Endothelial cell of umbilical vein (primary cell): ENCODE measurements at regions not wholly inside any gene's neighbourhood (a gene's known extent, or its start where the extent isn't known, plus 50 kb on each side); places are given as distances from the start of the nearest gene placed in this dataset.

ENCODE experiments used
- BruUV-seq: library from RNA; stranded (reverse); fragments of 400-500 nt; replicated peaks from 2 replicates; lab custom pipeline; 2021; lab: Mats Ljungman, UMichigan
- CTCF ChIA-PET: fragments of 300-600, 350-600 bp; sonication (Branson Sonifier 250); formaldehyde crosslinking; loops from one replicate; lab custom pipeline; 2021; ENCODE audit warnings: antibody characterized with exemption, inconsistent platforms; lab: Charles Lee
- POLR2A ChIA-PET: fragments of 300-600, 350-600 bp; sonication (Branson Sonifier 250); formaldehyde crosslinking; loops from one replicate; lab custom pipeline; 2021; ENCODE audit warnings: antibody characterized with exemption, inconsistent platforms; lab: Charles Lee
- DNase-seq: peaks from one replicate; pipeline ENCODE4 v3.0.0-alpha.2; 2011; ENCODE audit warnings: low read depth, low spot score
- FAIRE-seq: peaks from 2 replicates; lab custom pipeline; 2011; peaks lifted over from hg19 to GRCh38; lab: Jason Lieb, UNC
- H2AFZ ChIP-seq: 2 replicates; pipeline ENCODE4 v1.6.0; 2012; ENCODE audit warnings: low read depth, low read length, control low read depth, inconsistent platforms
- H3K27ac ChIP-seq: 2 replicates; pipeline ENCODE4 v1.5.1; 2011; ENCODE audit warnings: low read depth, mild to moderate bottlenecking, control low read depth, low read length, moderate library complexity; ENCODE audit not compliant: insufficient read depth
- H3K27me3 ChIP-seq, 2 experiments: 2 replicates each; pipeline versions ENCODE4 v1.6.0 to v1.6.1; 2011; ENCODE audit warnings: low read length in 2 of 2, mixed read lengths in 1 of 2; ENCODE audit not compliant: control insufficient read depth in 2 of 2, insufficient read depth in 2 of 2
- H3K36me3 ChIP-seq, 2 experiments: 2 replicates in 1 of 2; 3 replicates in 1 of 2; pipeline ENCODE4 v1.5.1; 2011; ENCODE audit warnings: low read length in 2 of 2, mild to moderate bottlenecking in 1 of 2, moderate library complexity in 1 of 2; ENCODE audit not compliant: control insufficient read depth in 2 of 2, insufficient read depth in 2 of 2; ENCODE audit errors: extremely low read depth in 1 of 2
- H3K4me1 ChIP-seq: 3 replicates; pipeline ENCODE4 v1.5.1; 2011; ENCODE audit warnings: mild to moderate bottlenecking, low read length; ENCODE audit not compliant: control insufficient read depth, insufficient read depth; ENCODE audit errors: extremely low read depth
- H3K4me2 ChIP-seq: 2 replicates; pipeline ENCODE4 v1.6.1; 2011; ENCODE audit warnings: low read length, control low read depth, mixed read lengths; ENCODE audit not compliant: insufficient read depth
- H3K4me3 ChIP-seq, 3 experiments: fragments of 200-600 bp in 1 of 3; sonication (generic), shearing (Covaris generic) in 1 of 3; replicated peaks in 1 of 3; 2 replicates each; pipeline ENCODE4 v1.5.1; 2011 to 2016; ENCODE audit warnings: control low read depth in 3 of 3, low read length in 3 of 3, mild to moderate bottlenecking in 2 of 3, inconsistent platforms in 1 of 3, low read depth in 1 of 3, moderate library complexity in 1 of 3; ENCODE audit not compliant: insufficient read depth in 1 of 3
- H3K79me2 ChIP-seq: 2 replicates; pipeline ENCODE4 v1.6.0; 2012; ENCODE audit warnings: low read length, inconsistent platforms; ENCODE audit not compliant: control insufficient read depth, insufficient read depth
- H3K9ac ChIP-seq: replicated peaks from 2 replicates; pipeline ENCODE3; 2011; ENCODE audit warnings: low read length, control low read depth; ENCODE audit not compliant: insufficient read depth; ENCODE audit errors: extremely low read depth
- H3K9me1 ChIP-seq: replicated peaks from 3 replicates; pipeline ENCODE4 v1.6.0; 2011; ENCODE audit warnings: mild to moderate bottlenecking, low read length; ENCODE audit not compliant: control insufficient read depth, insufficient read depth; ENCODE audit errors: extremely low read depth
- H3K9me3 ChIP-seq: replicated peaks from 2 replicates; pipeline ENCODE4 v1.5.1; 2012; ENCODE audit warnings: low read length, inconsistent platforms; ENCODE audit not compliant: control insufficient read depth, insufficient read depth
- H4K20me1 ChIP-seq: replicated peaks from 2 replicates; pipeline ENCODE3; 2011; ENCODE audit warnings: mild to moderate bottlenecking, low read length; ENCODE audit not compliant: control insufficient read depth, insufficient read depth; ENCODE audit errors: extremely low read depth
- CTCF ChIP-seq, 2 donors: IDR thresholded peaks; 1 replicate in 1 of 2; 2 replicates in 1 of 2; pipeline ENCODE4 v1.5.1; 2011; ENCODE audit warnings: low read length in 2 of 2, mild to moderate bottlenecking in 2 of 2, moderate library complexity in 2 of 2, control low read depth in 1 of 2, inconsistent platforms in 1 of 2, low read depth in 1 of 2; ENCODE audit not compliant: insufficient read depth in 1 of 2; ENCODE audit errors: extremely low read depth in 1 of 2
- EZH2 ChIP-seq: IDR thresholded peaks from 2 replicates; pipeline ENCODE4 v1.6.1; 2012; ENCODE audit warnings: borderline replicate concordance, low read depth, mild to moderate bottlenecking, moderate library complexity, low read length, inconsistent platforms; ENCODE audit not compliant: severe bottlenecking
- FOS ChIP-seq: IDR thresholded peaks from 2 replicates; pipeline ENCODE4 v1.6.1; 2011; ENCODE audit warnings: mild to moderate bottlenecking, low read length, moderate library complexity, borderline replicate concordance; ENCODE audit not compliant: insufficient read depth
- GATA2 ChIP-seq: IDR thresholded peaks from 2 replicates; pipeline ENCODE4 v1.7.0; 2011; ENCODE audit warnings: low read depth, mild to moderate bottlenecking, moderate library complexity, mixed read lengths, low read length; ENCODE audit not compliant: insufficient read length, insufficient read depth
- MYC ChIP-seq: IDR thresholded peaks from one replicate; pipeline ENCODE4 v1.6.1; 2011; ENCODE audit warnings: mild to moderate bottlenecking, low read depth, low read length
- POLR2A ChIP-seq: IDR thresholded peaks from 2 replicates; pipeline ENCODE4 v1.6.1; 2012; ENCODE audit warnings: low read depth, mild to moderate bottlenecking, control low read depth, low read length
- POLR2AphosphoS5 ChIP-seq: IDR thresholded peaks from 2 replicates; pipeline ENCODE4 v1.6.1; 2012; ENCODE audit warnings: low read depth, mild to moderate bottlenecking, control low read depth, low read length, moderate library complexity; ENCODE audit not compliant: insufficient read depth
- dilution Hi-C: fragments of 300-500 bp; cut with MboI; formaldehyde crosslinking; loops from one replicate; pipeline ENCODE4 v1.15.0; 2019; ENCODE audit warnings: low sequenced_read_pairs; ENCODE audit not compliant: extremely low pct_ligation_motif_present
- intact Hi-C: fragments of 100-400 bp; cut with micrococcal nuclease; formaldehyde crosslinking; loops from one replicate; pipeline ENCODE4 v1.10.0; 2022
- TF ChIP-seq, protein P1 (sequence below): IDR thresholded peaks from 2 replicates; pipeline ENCODE4 v1.6.1; 2011; ENCODE audit not compliant: insufficient read depth, insufficient read length

DNA sequence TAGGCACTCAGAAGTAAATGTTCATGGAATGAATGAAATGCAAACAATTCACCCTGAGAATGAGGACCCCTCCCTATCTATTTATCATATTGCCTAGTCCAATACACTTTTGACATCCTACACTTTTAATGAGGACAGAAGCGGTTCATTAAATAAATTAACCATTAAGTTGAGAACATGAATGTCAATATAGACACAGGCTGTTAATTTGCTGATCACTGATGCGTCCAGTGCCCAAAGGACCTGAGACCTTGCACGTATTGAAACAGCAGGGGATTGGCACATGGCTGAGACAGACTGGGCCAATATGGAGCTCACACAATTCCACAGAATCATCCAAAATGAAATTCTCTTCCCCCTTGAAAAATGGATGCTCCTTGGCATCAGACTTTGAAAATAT lies 430.0 kb downstream of the SLC4A3 start:
- no peak overlapping the region for H3K4me2 ChIP-seq
- H3K9me3 ChIP-seq = no peaks in the 10 kb centered on the region
- FAIRE-seq = no peak
- H3K9ac ChIP-seq = no peak overlapping the region
- CTCF ChIA-PET = no interaction called here
- H3K4me1 ChIP-seq = no peaks in the 10 kb centered on the region
- H3K27ac ChIP-seq = no peak overlapping the region
- H4K20me1 ChIP-seq = no peaks in the 10 kb centered on the region
- H2AFZ ChIP-seq = no peak overlapping the region
- H3K79me2 ChIP-seq = no peaks in the 10 kb centered on the region
- POLR2A ChIA-PET = no interaction called here
- no peaks in the 10 kb centered on the region for H3K9me1 ChIP-seq
- H3K4me3 ChIP-seq = no peak overlapping the region
- intact Hi-C loops (no loop called here), dilution Hi-C loops (no loop called here)
- TF ChIP-seq EZH2 (no peak), POLR2A (no peak), FOS (no peak), POLR2AphosphoS5 (no peak), MYC (no peak), GATA2 (no peak)
- no peaks in the 10 kb centered on the region for H3K36me3 ChIP-seq
- no peaks in the 10 kb centered on the region for H3K27me3 ChIP-seq
- no TSS peak for BruUV-seq
- no peak for DNase-seq

DNA sequence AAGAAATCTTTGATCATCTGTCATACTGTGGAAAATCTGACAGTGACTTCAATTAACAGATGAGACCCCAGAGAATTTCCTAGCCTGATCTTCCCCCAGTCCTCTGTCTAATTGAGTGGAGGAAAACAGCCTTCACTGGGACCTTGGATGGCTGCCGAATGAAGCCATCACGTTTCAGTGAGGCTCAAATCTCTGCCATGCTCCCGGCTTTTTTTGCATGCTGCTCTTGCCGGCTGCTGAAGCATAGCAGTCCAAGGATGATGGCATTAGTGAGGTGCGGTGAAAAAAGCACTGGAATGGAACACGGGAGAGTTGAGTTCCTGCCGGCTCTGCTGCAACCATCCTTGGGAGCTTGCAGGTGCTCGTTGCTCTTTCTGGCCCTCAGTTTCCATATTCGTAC lies 430.5 kb downstream of the SLC4A3 start:
- BruUV-seq = no TSS peak
- Histone ChIP-seq H3K4me3 (no peak overlapping the region), H3K79me2 (no peaks in the 10 kb centered on the region), H3K27ac (no peak overlapping the region), H3K36me3 (no peaks in the 10 kb centered on the region), H2AFZ (no peak overlapping the region), H3K4me2 (no peak overlapping the region), H3K9me1 (no peaks in the 10 kb centered on the region), H3K9ac (no peak overlapping the region), H3K27me3 (no peaks in the 10 kb centered on the region), H3K9me3 (no peaks in the 10 kb centered on the region), H4K20me1 (no peaks in the 10 kb centered on the region), H3K4me1 (no peaks in the 10 kb centered on the region)
- no peak for FAIRE-seq
- no peak for DNase-seq
- ChIA-PET CTCF (no interaction called here), POLR2A (no interaction called here)
- TF ChIP-seq CTCF (IDR thresholded peaks at IDR 0.05; ENCODE audit: extremely low read depth in 1 of 2, insufficient read depth in 1 of 2, low read depth in 1 of 2, low read length in 2 of 2) (no peak), POLR2AphosphoS5 (no peak), POLR2A (no peak), GATA2 (no peak)
- TF ChIP-seq, protein P1, sequence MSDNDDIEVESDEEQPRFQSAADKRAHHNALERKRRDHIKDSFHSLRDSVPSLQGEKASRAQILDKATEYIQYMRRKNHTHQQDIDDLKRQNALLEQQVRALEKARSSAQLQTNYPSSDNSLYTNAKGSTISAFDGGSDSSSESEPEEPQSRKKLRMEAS = no peak
- dilution Hi-C loops (no loop called here), intact Hi-C loops (no loop called here)
